Ishikawa (cell line): ENCODE measurements at regions not wholly inside any gene's neighbourhood (a gene's known extent, or its start where the extent isn't known, plus 50 kb on each side); places are given as distances from the start of the nearest gene placed in this dataset.

Source experiments
- CEBPB ChIP-seq: IDR thresholded peaks from 2 replicates; pipeline ENCODE4 v1.6.1; 2012
- CREB1 ChIP-seq: IDR thresholded peaks from 2 replicates; pipeline ENCODE4 v1.6.1; 2012; ENCODE audit warnings: low read depth
- EGR1 ChIP-seq: IDR thresholded peaks from 2 replicates; pipeline ENCODE4 v1.6.1; 2012
- EP300 ChIP-seq: IDR thresholded peaks from 2 replicates; pipeline ENCODE4 v1.6.1; 2012; ENCODE audit warnings: borderline replicate concordance
- FOXM1 ChIP-seq: IDR thresholded peaks from 2 replicates; pipeline ENCODE4 v1.6.1; 2012; ENCODE audit warnings: low read depth, borderline replicate concordance
- MAX ChIP-seq: IDR thresholded peaks from 2 replicates; pipeline ENCODE4 v1.6.1; 2012
- NFIC ChIP-seq: IDR thresholded peaks from 2 replicates; pipeline ENCODE4 v1.6.1; 2012
- RAD21 ChIP-seq: IDR thresholded peaks from 2 replicates; pipeline ENCODE4 v1.6.1; 2012; ENCODE audit warnings: low read depth
- REST ChIP-seq: IDR thresholded peaks from 2 replicates; pipeline ENCODE4 v1.6.1; 2012; ENCODE audit warnings: low read depth, mild to moderate bottlenecking
- TAF1 ChIP-seq: IDR thresholded peaks from 2 replicates; pipeline ENCODE4 v1.6.1; 2012; ENCODE audit warnings: low read depth, mild to moderate bottlenecking
- TCF12 ChIP-seq: IDR thresholded peaks from 2 replicates; pipeline ENCODE4 v1.6.1; 2012; ENCODE audit warnings: low read depth
- TEAD4 ChIP-seq: IDR thresholded peaks from 2 replicates; pipeline ENCODE4 v1.6.1; 2012
- USF1 ChIP-seq: IDR thresholded peaks from 2 replicates; pipeline ENCODE4 v1.6.1; 2012
- YY1 ChIP-seq: IDR thresholded peaks from 2 replicates; pipeline ENCODE4 v1.6.1; 2012; ENCODE audit warnings: low read depth
- ZBTB7A ChIP-seq: IDR thresholded peaks from 2 replicates; pipeline ENCODE4 v1.6.1; 2012; ENCODE audit warnings: low read depth

GRCh38 chr2:19806591-19806990 lies 95.2 kb downstream of the TTC32 start:
- TF ChIP-seq MAX (no peak), REST (no peak), EGR1 (no peak), ZBTB7A (no peak), RAD21 (no peak), YY1 (no peak), CREB1 (no peak), USF1 (no peak), TAF1 (no peak), NFIC (no peak), CEBPB (no peak), TEAD4 (no peak), FOXM1 (no peak), TCF12 (no peak), EP300 (no peak)

- TF ChIP-seq EP300 (no peak), REST (no peak), TEAD4 (no peak), MAX (no peak), CEBPB (no peak), TCF12 (no peak), YY1 (no peak), FOXM1 (no peak), EGR1 (no peak), USF1 (no peak), RAD21 (no peak), ZBTB7A (no peak), CREB1 (no peak), NFIC (no peak), TAF1 (no peak)
Measured at GRCh38 chr2:19806131-19806530, 95.7 kb downstream of the TTC32 start.

GRCh38 chr2:19805266-19805665 lies 96.5 kb downstream of the TTC32 start:
- TF ChIP-seq TCF12 = no peak

- TF ChIP-seq MAX = no peak
- no peak for TF ChIP-seq EGR1
- TF ChIP-seq TAF1 = no peak
- no peak for TF ChIP-seq USF1
- TF ChIP-seq ZBTB7A = no peak
- no peak for TF ChIP-seq TCF12
Measured at GRCh38 chr2:19804639-19805260, 97.0 kb downstream of the TTC32 start.

- TF ChIP-seq ZBTB7A = no peak
- TF ChIP-seq TEAD4 = peak; percentile 56; the same call in 1 of the 2 replicates
Measured at GRCh38 chr2:19802086-19802841, 99.5 kb downstream of the TTC32 start.
